Testis (tissue), 2 donors: ENCODE measurements at regions not wholly inside any gene's neighbourhood (a gene's known extent, or its start where the extent isn't known, plus 50 kb on each side); places are given as distances from the start of the nearest gene placed in this dataset.

ENCODE experiments used
- POLR2A ChIP-seq: fragments of 450-650 bp; IDR thresholded peaks from one replicate; pipeline ENCODE4 v1.6.1; 2017; ENCODE audit warnings: antibody characterized with exemption, mild to moderate bottlenecking, moderate library complexity
- TF ChIP-seq, protein P1 (sequence below), 3 experiments: fragments of 450-650 bp in 2 of 3; fragments of 200-600 bp in 1 of 3; sonication (generic) in 1 of 3; IDR thresholded peaks; one replicate each; pipeline ENCODE4 v1.5.1; 2016 to 2019; ENCODE audit warnings: antibody characterized with exemption in 3 of 3, mild to moderate bottlenecking in 2 of 3, moderate library complexity in 1 of 3

DNA sequence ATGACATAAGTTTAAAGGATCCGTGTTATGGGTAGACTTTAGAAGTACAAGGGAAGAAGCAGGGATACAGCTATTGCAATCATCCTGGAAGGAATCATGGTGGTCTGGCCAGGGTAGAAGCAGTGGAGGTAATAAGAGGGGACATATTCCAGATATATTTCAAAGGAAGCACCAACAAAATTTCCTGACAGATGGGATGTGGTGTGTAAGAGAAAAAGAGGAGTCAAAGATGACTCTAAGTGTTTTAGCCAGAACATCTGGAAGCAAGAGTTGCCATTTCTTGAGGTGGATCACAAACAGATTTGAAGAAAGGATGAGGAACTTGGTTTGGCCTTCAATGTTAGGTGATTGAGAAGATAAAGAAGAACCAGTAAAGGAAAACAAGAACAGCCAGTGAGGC is 133.1 kb upstream of the CTAGE1 start:
- TF ChIP-seq, protein P1, sequence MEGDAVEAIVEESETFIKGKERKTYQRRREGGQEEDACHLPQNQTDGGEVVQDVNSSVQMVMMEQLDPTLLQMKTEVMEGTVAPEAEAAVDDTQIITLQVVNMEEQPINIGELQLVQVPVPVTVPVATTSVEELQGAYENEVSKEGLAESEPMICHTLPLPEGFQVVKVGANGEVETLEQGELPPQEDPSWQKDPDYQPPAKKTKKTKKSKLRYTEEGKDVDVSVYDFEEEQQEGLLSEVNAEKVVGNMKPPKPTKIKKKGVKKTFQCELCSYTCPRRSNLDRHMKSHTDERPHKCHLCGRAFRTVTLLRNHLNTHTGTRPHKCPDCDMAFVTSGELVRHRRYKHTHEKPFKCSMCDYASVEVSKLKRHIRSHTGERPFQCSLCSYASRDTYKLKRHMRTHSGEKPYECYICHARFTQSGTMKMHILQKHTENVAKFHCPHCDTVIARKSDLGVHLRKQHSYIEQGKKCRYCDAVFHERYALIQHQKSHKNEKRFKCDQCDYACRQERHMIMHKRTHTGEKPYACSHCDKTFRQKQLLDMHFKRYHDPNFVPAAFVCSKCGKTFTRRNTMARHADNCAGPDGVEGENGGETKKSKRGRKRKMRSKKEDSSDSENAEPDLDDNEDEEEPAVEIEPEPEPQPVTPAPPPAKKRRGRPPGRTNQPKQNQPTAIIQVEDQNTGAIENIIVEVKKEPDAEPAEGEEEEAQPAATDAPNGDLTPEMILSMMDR (IDR thresholded peaks at IDR 0.05): no peak
- TF ChIP-seq POLR2A: no peak
